Stomach (tissue), 8 donors: ENCODE measurements at regions not wholly inside any gene's neighbourhood (a gene's known extent, or its start where the extent isn't known, plus 50 kb on each side); places are given as distances from the start of the nearest gene placed in this dataset.
"Not testable (repeated sequence)": the region's sequence is repeated elsewhere in the genome, so short reads cannot be mapped to it uniquely, and the experiment has no call there.

Experiments
- DNase-seq, 2 donors: peaks; one replicate each; pipeline versions ENCODE4 v3.0.0 to v3.0.0-alpha.2; 2013 to 2019
- H3K27ac ChIP-seq, 5 donors: fragments of 200-600 bp in 4 of 5; sonication (generic) in 4 of 5; one replicate each; pipeline ENCODE4 v1.5.1; 2013 to 2019; ENCODE audit warnings: mild to moderate bottlenecking in 1 of 5, moderate library complexity in 1 of 5
- H3K27me3 ChIP-seq, 3 donors: fragments of 200-600 bp; sonication (generic); one replicate each; pipeline ENCODE4 v1.5.1; 2017 to 2019; ENCODE audit warnings: mixed run types in 1 of 3
- H3K36me3 ChIP-seq, 4 donors: fragments of 200-600 bp; sonication (generic); 1 replicate in 3 of 4; 2 replicates in 1 of 4; pipeline ENCODE4 v1.5.1; 2016 to 2019
- H3K4me1 ChIP-seq, 4 donors: fragments of 200-600 bp; sonication (generic); one replicate each; pipeline ENCODE4 v1.5.1; 2016 to 2019
- H3K4me3 ChIP-seq, 4 donors: fragments of 200-600 bp; sonication (generic) in 3 of 4; one replicate each; pipeline ENCODE4 v1.5.1; 2016 to 2019; ENCODE audit warnings: mild to moderate bottlenecking in 1 of 4
- H3K9me3 ChIP-seq, 4 donors: fragments of 200-600 bp; sonication (generic); one replicate each; pipeline ENCODE4 v1.5.1; 2016 to 2019
- CTCF ChIP-seq, 7 experiments: fragments of 450-650 bp in 4 of 7; fragments of 200-600 bp in 3 of 7; sonication (generic) in 3 of 7; IDR thresholded peaks; one replicate each; pipeline ENCODE4 v1.5.1; 2016 to 2019; ENCODE audit warnings: antibody characterized with exemption in 7 of 7, control low read depth in 2 of 7, mild to moderate bottlenecking in 1 of 7
- EP300 ChIP-seq: sonication (generic); formaldehyde crosslinking; IDR thresholded peaks from one replicate; pipeline ENCODE4 v1.6.1; 2017; ENCODE audit warnings: antibody characterized with exemption
- POLR2A ChIP-seq, 4 donors: fragments of 450-650 bp; IDR thresholded peaks; one replicate each; pipeline ENCODE4 v1.6.1; 2016; ENCODE audit warnings: antibody characterized with exemption in 4 of 4, control low read depth in 2 of 4, mild to moderate bottlenecking in 1 of 4, moderate library complexity in 1 of 4
- POLR2AphosphoS5 ChIP-seq, 3 donors: sonication (generic); formaldehyde crosslinking; IDR thresholded peaks; one replicate each; pipeline ENCODE4 v1.6.1; 2016; ENCODE audit warnings: antibody characterized with exemption in 3 of 3
- WGBS, 5 donors: extraction: QIAGEN DNeasy Blood & Tissue Kit in 3 of 5; methylation state at CpG; one replicate each; pipeline versions ENCODE4 v1.1.5 to v1.1.7; 2013 to 2018; 5-methylcytosine and 5-hydroxymethylcytosine counted together
- intact Hi-C: fragments of 100-400 bp; cut with DNase I; formaldehyde crosslinking; loops from one replicate; pipeline ENCODE4 v1.15.1; 2023; ENCODE audit warnings: low total_unique reads
- donor health status: healthy with polysubstance abuse.
- donor health status: Bipolar disorder and iron deficiency.
- donor health status: healthy.

GRCh38 chrX:20685652-20686051 is 418.9 kb upstream of the RPS6KA3 start:
- Histone ChIP-seq H3K36me3 (no peaks in the 10 kb centered on the region), H3K27ac (no peak overlapping the region), H3K4me1 (no peaks in the 10 kb centered on the region), H3K27me3 (no peaks in the 10 kb centered on the region), H3K9me3 (no peaks in the 10 kb centered on the region), H3K4me3 (no peak overlapping the region)
- DNase-seq, result no peak
- no peak for TF ChIP-seq CTCF (IDR thresholded peaks at IDR 0.05)
- TF ChIP-seq POLR2AphosphoS5 (IDR thresholded peaks at IDR 0.05), result no peak
- no peak for TF ChIP-seq POLR2A (IDR thresholded peaks at IDR 0.05)
- TF ChIP-seq EP300, result no peak
- intact Hi-C loops, result no loop called here
- 79 to 92% (median 84%) methylated on average over 5 of the region's 5 CpGs for WGBS, 5 donors

- Histone ChIP-seq H3K4me3 (no peak overlapping the region), H3K36me3 (no peaks in the 10 kb centered on the region), H3K4me1 (no peaks in the 10 kb centered on the region), H3K27me3 (no peaks in the 10 kb centered on the region), H3K27ac (no peak overlapping the region), H3K9me3 (no peaks in the 10 kb centered on the region)
- WGBS, 5 donors, result 20 to 61% (median 36%) methylated on average over 1 of the region's 1 CpG
- intact Hi-C loops, result no loop called here
- TF ChIP-seq CTCF (IDR thresholded peaks at IDR 0.05) (no peak), EP300 (no peak), POLR2AphosphoS5 (IDR thresholded peaks at IDR 0.05) (no peak), POLR2A (IDR thresholded peaks at IDR 0.05) (no peak)
- DNase-seq, result no peak
These were observed 415.0 kb upstream of the RPS6KA3 start for GRCh38 chrX:20681683-20682082.

GRCh38 chrX:20680998-20681397 is 414.3 kb upstream of the RPS6KA3 start:
- no peaks in the 10 kb centered on the region for H3K4me1 ChIP-seq
- no peak for DNase-seq
- intact Hi-C loops, result no loop called here
- no peak overlapping the region for H3K27ac ChIP-seq
- TF ChIP-seq EP300, result no peak
- no peak for TF ChIP-seq POLR2A (IDR thresholded peaks at IDR 0.05)
- no peak for TF ChIP-seq CTCF (IDR thresholded peaks at IDR 0.05)
- TF ChIP-seq POLR2AphosphoS5 (IDR thresholded peaks at IDR 0.05), result no peak
- no peaks in the 10 kb centered on the region for H3K9me3 ChIP-seq
- H3K36me3 ChIP-seq, result no peaks in the 10 kb centered on the region
- H3K27me3 ChIP-seq, result no peaks in the 10 kb centered on the region
- no peak overlapping the region for H3K4me3 ChIP-seq

- Histone ChIP-seq H3K27ac (no peak overlapping the region), H3K27me3 (no peaks in the 10 kb centered on the region), H3K9me3 (no peaks in the 10 kb centered on the region), H3K4me3 (no peak overlapping the region), H3K36me3 (no peaks in the 10 kb centered on the region), H3K4me1 (no peaks in the 10 kb centered on the region)
- intact Hi-C loops, result no loop called here
- WGBS, 5 donors, result 47 to 81% (median 77%) methylated on average over 2 of the region's 2 CpGs
- TF ChIP-seq EP300 (no peak), POLR2AphosphoS5 (IDR thresholded peaks at IDR 0.05) (no peak), CTCF (IDR thresholded peaks at IDR 0.05) (no peak), POLR2A (IDR thresholded peaks at IDR 0.05) (no peak)
- DNase-seq, result no peak
These were observed 405.8 kb upstream of the RPS6KA3 start for GRCh38 chrX:20672476-20672875.

- H3K36me3 ChIP-seq, DNase-seq, H3K4me1 ChIP-seq, intact Hi-C loops, H3K4me3 ChIP-seq, H3K27ac ChIP-seq, H3K27me3 ChIP-seq, H3K9me3 ChIP-seq: not testable (repeated sequence)
- WGBS, 5 donors, result 34 to 69% (median 59%) methylated on average over 3 of the region's 3 CpGs
These were observed 405.0 kb upstream of the RPS6KA3 start for GRCh38 chrX:20671746-20672145.
